Testis (tissue), 2 donors: ENCODE measurements at regions not wholly inside any gene's neighbourhood (a gene's known extent, or its start where the extent isn't known, plus 50 kb on each side); places are given as distances from the start of the nearest gene placed in this dataset.

Source experiments
- DNase-seq: peaks from one replicate; pipeline ENCODE4 v3.0.0-alpha.2; 2019
- H3K27ac ChIP-seq, 2 donors: fragments of 200-600 bp; sonication (generic); one replicate each; pipeline ENCODE4 v1.5.1; 2019
- H3K27me3 ChIP-seq: fragments of 200-600 bp; sonication (generic); one replicate; pipeline ENCODE4 v1.5.1; 2019
- H3K36me3 ChIP-seq: fragments of 200-600 bp; sonication (generic); one replicate; pipeline ENCODE4 v1.5.1; 2017; ENCODE audit warnings: low read depth; ENCODE audit errors: missing control alignments
- H3K4me1 ChIP-seq: fragments of 200-600 bp; sonication (generic); one replicate; pipeline ENCODE4 v1.5.1; 2019
- H3K4me3 ChIP-seq, 2 donors: fragments of 200-600 bp; sonication (generic); one replicate each; pipeline ENCODE4 v1.5.1; 2017 to 2019
- H3K9me3 ChIP-seq: fragments of 200-600 bp; sonication (generic); one replicate; pipeline ENCODE4 v1.5.1; 2017
- POLR2A ChIP-seq: fragments of 450-650 bp; IDR thresholded peaks from one replicate; pipeline ENCODE4 v1.6.1; 2017; ENCODE audit warnings: antibody characterized with exemption, mild to moderate bottlenecking, moderate library complexity
- WGBS, 2 donors: methylation state at CpG; one replicate each; pipeline ENCODE4 v1.1.5; 2018; 5-methylcytosine and 5-hydroxymethylcytosine counted together
- intact Hi-C: fragments of 100-400 bp; cut with DNase I; formaldehyde crosslinking; loops from one replicate; pipeline ENCODE4 v1.15.1; 2023; ENCODE audit warnings: low total_unique reads
- TF ChIP-seq, protein P1 (sequence below), 3 experiments: fragments of 450-650 bp in 2 of 3; fragments of 200-600 bp in 1 of 3; sonication (generic) in 1 of 3; IDR thresholded peaks; one replicate each; pipeline ENCODE4 v1.5.1; 2016 to 2019; ENCODE audit warnings: antibody characterized with exemption in 3 of 3, mild to moderate bottlenecking in 2 of 3, moderate library complexity in 1 of 3

DNA sequence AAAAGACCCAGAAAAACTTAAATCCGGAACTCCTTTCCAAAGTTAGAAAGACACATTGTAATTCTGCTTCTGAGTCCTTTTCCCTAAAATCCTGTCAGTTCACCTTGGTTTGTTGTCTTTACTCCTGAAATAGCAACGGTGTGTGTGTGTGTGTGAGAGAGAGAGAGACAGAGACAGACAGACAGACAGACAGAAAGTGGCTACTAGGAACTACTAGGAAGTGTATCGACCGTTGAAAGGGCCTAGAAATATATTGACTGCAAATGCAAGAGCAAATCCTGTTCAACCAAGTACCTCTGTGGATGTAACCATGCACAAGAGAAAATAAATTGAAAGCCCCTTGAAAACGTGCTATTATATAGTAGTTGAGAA lies 100.0 kb upstream of the MLIP start:
- intact Hi-C loops: no loop called here
- H3K27ac ChIP-seq: no peak overlapping the region
- WGBS, 2 donors: 55 to 67% methylated on average over 5 of the region's 5 CpGs

DNA sequence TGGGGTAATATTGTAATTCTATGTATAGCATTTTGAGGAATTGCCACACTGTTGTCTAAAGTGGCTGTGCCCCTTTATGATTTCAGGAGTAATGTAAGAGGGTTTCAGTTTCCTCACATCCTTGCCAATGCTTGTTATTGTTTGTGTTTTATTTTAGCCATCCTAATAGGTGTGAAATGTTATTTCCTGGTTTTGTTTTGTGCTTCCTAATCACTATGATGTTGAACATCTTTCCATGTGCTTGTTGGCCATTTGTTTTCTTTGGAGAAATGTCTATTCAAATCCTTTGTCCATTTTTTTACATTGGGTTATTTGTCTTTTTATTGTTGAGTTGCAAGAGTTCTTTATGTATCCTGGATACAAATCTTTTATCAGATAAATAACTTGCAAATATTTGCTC lies 97.3 kb upstream of the MLIP start:
- TF ChIP-seq, protein P1, sequence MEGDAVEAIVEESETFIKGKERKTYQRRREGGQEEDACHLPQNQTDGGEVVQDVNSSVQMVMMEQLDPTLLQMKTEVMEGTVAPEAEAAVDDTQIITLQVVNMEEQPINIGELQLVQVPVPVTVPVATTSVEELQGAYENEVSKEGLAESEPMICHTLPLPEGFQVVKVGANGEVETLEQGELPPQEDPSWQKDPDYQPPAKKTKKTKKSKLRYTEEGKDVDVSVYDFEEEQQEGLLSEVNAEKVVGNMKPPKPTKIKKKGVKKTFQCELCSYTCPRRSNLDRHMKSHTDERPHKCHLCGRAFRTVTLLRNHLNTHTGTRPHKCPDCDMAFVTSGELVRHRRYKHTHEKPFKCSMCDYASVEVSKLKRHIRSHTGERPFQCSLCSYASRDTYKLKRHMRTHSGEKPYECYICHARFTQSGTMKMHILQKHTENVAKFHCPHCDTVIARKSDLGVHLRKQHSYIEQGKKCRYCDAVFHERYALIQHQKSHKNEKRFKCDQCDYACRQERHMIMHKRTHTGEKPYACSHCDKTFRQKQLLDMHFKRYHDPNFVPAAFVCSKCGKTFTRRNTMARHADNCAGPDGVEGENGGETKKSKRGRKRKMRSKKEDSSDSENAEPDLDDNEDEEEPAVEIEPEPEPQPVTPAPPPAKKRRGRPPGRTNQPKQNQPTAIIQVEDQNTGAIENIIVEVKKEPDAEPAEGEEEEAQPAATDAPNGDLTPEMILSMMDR (IDR thresholded peaks at IDR 0.05): no peak
- no peak for TF ChIP-seq POLR2A
- intact Hi-C loops: no loop called here
- no peaks in the 10 kb centered on the region for H3K9me3 ChIP-seq
- H3K4me3 ChIP-seq: no peak overlapping the region
- no peaks in the 10 kb centered on the region for H3K27me3 ChIP-seq
- no peaks in the 10 kb centered on the region for H3K36me3 ChIP-seq
- H3K27ac ChIP-seq: no peak overlapping the region
- peaks cover 11% of the 10 kb centered on the region for H3K4me1 ChIP-seq
- no peak for DNase-seq

More for the DNA sequence above, 100.0 kb upstream of the MLIP start:
- Histone ChIP-seq H3K4me1 (peaks cover 11% of the 10 kb centered on the region), H3K4me3 (no peak overlapping the region), H3K36me3 (no peaks in the 10 kb centered on the region), H3K9me3 (no peaks in the 10 kb centered on the region), H3K27me3 (no peaks in the 10 kb centered on the region)
- TF ChIP-seq, protein P1 (IDR thresholded peaks at IDR 0.05): no peak
- TF ChIP-seq POLR2A: no peak
- DNase-seq: no peak

DNA sequence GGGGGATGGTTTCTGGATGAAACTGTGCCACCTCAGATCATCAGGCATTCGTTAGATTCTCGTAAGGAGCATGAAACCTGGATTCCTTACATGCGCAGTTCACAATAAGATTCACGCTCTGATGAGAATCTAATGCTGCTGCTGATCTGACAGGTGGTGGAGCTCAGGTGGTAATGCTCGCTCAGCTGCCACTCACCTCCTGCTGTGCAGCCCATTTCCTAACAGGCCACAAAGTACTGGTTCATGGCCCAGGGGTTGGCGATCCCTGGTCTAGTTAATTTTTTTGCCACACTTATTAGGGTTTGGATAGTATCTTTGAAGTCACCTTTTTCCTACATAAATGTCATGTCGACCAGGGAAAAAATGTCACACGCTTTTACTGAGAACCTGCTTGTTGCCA lies 96.8 kb upstream of the MLIP start:
- DNase-seq: no peak
- H3K27me3 ChIP-seq: no peaks in the 10 kb centered on the region
- H3K27ac ChIP-seq: no peak overlapping the region
- no peaks in the 10 kb centered on the region for H3K9me3 ChIP-seq
- intact Hi-C loops: no loop called here
- H3K36me3 ChIP-seq: no peaks in the 10 kb centered on the region
- no peak for TF ChIP-seq POLR2A
- TF ChIP-seq, protein P1 (IDR thresholded peaks at IDR 0.05): no peak
- WGBS, 2 donors: 92 to 96% methylated on average over 8 of the region's 8 CpGs
- H3K4me1 ChIP-seq: peaks cover 11% of the 10 kb centered on the region
- no peak overlapping the region for H3K4me3 ChIP-seq

DNA sequence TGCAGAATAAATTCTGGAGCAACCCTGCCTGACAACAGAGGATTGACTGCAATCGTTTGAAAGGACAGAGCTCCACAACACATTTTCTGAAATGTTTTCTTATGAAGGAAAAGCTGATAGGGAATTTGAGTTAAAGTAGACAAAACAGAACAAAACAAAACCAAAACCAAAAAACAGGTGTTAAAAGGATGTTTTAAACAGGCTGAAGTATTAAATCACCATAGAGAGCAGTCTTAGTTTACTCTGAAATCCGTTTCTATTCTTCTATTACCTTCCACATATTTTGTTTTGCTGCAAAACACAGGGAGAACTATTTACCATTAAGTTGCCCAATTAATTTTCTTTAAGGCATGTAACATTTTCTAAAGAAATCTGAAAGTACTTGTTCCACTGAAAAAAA lies 93.4 kb upstream of the MLIP start:
- intact Hi-C loops: no loop called here
- H3K4me1 ChIP-seq: no peaks in the 10 kb centered on the region
- no peaks in the 10 kb centered on the region for H3K36me3 ChIP-seq
- H3K27ac ChIP-seq: no peak overlapping the region
- no peak for DNase-seq
- H3K9me3 ChIP-seq: no peaks in the 10 kb centered on the region
- WGBS, 2 donors: 71 to 72% methylated on average over 2 of the region's 2 CpGs
- no peak overlapping the region for H3K4me3 ChIP-seq
- no peaks in the 10 kb centered on the region for H3K27me3 ChIP-seq
- TF ChIP-seq POLR2A: no peak
- TF ChIP-seq, protein P1 (IDR thresholded peaks at IDR 0.05): no peak

DNA sequence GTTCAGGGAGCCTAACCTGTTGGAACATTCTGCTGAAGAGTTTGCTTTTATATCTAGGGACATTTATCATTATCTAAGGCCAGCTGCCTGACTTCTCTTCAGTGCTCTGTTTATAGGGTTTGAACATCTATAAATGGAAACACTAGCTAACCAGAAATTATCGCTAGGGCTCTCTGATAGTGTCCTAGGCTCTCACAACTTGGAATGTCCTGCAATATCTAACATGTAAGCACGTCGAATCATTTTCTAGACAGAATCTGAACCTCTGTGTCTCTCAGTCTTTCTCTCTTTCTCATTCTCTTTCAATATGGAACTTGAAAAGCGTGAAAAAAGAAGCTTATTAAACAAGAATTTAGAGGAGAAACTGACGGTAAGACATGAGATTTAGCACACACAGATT lies 92.5 kb upstream of the MLIP start:
- H3K4me1 ChIP-seq: no peaks in the 10 kb centered on the region
- H3K27ac ChIP-seq: no peak overlapping the region
- no peak overlapping the region for H3K4me3 ChIP-seq
- no peak for DNase-seq
- H3K36me3 ChIP-seq: no peaks in the 10 kb centered on the region
- H3K27me3 ChIP-seq: no peaks in the 10 kb centered on the region
- intact Hi-C loops: no loop called here
- TF ChIP-seq, protein P1 (IDR thresholded peaks at IDR 0.05): no peak
- TF ChIP-seq POLR2A: no peak
- WGBS, 2 donors: 77 to 85% methylated on average over 5 of the region's 5 CpGs
- H3K9me3 ChIP-seq: no peaks in the 10 kb centered on the region
